A172 (cell line): ENCODE measurements at regions not wholly inside any gene's neighbourhood (a gene's known extent, or its start where the extent isn't known, plus 50 kb on each side); places are given as distances from the start of the nearest gene placed in this dataset.

Experiments used
- DNase-seq: peaks from one replicate; pipeline ENCODE4 v3.0.0-alpha.2; 2015; ENCODE audit warnings: low spot score

DNA sequence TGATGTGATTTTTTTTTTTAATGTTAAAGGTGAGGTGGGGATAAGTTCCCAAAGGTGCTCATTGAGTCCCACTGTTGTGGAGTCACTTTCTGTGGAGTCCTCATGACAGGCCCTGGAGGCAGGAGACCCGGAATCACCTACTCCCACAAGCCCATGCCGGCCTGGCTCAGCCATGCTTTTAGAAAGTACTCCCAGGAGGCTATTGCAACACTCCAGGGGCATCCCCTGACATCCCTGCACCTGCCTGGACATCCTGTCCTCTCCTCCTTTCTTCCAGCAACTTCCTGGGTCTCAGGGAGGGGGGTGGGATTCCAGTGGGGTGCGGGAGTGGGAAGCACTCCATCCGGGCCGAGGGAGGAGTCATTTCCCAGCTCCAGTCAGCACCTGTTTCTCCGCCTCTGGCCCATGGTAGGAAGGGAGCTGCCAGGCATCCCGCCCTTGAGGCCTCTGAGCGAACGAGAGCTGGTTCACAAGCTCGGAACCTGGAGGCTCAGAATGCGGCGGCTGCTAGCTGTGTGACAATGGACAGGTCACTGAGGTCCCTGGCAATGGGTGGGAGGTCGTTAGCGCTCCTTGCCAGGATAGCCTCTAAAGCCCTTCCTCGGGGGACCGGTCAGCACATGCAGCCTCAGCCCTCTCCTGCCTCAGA lies 163.9 kb upstream of the ID2 start:
- DNase-seq, result no peak

DNA sequence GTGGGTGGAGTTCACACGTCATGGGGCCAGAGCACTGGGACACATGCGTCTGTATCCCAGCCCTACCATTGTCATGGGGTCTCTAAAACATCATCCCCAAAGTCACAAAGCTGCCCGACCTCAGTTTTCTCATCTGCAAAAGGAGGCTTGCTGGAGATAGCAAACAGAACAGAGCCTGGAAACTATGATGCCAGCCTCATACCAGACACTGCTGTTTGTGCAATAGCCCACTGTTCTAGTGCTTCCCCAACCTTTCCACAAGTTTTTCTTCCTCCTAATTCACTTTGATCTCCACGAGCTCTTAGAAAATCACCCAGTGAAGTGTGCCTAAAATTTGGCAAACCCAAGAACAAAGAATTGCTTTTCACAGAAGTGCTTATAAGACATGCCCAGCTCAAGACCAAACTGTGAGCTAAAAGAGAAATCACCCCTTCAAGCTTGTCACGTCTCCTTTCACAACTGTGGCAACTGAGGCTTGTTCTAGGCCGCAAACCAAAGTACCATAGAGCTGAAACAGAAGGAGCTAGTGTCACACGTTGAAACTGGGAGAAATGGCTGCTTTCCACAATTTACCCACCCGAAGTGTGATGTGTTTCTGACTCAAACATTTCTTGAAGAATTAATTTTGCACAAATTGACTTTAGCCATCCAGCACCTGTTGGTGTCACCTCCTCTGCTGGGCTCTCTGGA lies 162.7 kb upstream of the ID2 start:
- DNase-seq, result no peak

GRCh38 chr2:8520791-8521344 lies 161.0 kb upstream of the ID2 start:
- no peak for DNase-seq

DNA sequence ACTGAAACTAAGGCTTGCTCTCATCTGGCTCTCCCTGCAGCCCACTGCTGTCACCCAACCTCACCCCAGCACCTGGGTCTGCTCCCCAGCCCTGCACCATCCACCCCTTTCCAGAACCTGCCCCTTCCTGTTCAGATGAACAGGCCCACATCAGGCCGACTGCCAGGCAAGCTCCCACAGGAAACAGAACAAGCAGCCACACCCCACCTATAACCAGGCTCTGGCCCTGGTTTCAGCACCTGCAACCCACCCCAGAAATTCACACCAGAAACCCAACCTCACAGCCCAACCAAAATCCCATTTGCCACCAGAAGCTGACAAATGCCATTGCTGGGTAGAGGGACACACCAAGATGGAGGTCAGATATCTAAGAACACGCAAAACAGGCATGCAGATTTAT lies 159.2 kb upstream of the ID2 start:
- no peak for DNase-seq

DNA sequence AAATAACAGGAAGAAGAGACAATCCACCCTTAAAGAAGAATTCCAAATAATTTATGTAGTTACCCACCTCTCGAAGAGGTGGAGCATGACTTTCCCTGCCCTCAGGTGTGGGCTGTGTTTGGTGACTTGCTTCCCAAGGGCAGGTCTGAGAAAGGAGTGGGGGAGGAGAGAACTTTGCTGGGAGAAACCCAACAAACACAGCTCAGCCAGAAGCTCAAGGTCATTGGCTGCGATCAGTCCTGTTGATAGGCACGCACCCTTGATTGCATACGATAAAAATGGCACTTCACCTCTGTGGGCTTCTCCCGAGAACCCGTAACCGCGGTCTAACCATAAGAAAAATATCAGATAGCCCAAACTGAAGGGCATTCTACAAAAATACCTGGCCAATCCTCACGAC lies 157.5 kb upstream of the ID2 start:
- DNase-seq, result no peak

- DNase-seq, result no peak
Measured at GRCh38 chr2:8524823-8525222, 157.0 kb upstream of the ID2 start.

GRCh38 chr2:8525236-8525581 lies 156.6 kb upstream of the ID2 start:
- no peak for DNase-seq

GRCh38 chr2:8525582-8526402 lies 156.1 kb upstream of the ID2 start:
- no peak for DNase-seq

DNA sequence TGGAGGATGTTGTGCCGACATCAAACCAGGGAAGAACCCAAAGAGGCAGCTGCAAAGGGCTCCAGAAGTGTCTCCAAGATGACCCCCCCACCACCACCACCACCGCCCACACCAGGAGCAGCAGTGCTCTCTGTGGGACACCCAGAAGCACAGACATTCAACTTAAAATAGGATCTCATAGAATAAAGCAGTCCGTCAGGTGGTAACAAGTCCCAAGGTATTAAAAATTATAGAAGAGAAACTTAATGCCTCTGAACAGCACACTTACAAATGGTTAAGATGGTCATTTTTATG lies 155.5 kb upstream of the ID2 start:
- DNase-seq, result no peak

DNA sequence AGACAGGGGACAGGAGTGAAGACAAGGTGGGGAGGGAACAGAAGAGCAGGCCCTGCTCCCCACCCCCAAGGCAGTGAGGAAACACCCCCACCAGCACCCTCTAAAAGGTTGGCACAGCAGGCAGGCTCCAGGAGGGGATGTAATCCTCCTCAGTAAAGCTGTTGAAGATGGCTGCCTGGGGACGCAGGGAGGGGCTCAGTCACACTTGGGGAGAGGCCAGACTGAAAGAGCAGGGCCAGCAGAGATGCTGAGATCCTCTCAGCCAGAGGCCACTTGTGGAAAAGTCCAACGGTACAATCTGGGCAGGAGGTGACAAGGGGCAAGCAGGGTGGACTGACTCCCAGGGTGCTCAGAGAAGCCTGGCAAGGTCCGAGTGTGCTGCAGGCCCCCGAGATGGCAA lies 154.8 kb upstream of the ID2 start:
- no peak for DNase-seq

GRCh38 chr2:8527676-8528075 lies 154.2 kb upstream of the ID2 start:
- no peak for DNase-seq

DNA sequence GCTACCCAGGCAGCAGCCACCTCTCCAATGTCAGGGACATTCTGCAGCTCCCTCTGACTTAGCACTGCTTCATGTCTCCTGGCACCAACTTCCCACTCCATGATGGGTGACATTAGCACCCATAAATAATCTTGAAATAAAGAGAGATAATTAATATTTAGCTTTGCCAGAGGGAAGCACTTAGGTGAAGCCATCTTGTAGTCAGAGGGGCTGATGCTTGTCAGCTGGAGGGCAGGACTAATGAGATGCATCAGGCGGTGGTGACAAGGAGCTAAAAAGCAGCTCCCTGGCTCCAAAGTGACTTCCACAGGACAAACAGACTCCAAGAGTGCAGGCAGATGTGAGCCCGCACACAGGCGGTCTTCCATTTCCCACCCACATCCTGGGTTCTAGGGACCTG lies 153.0 kb upstream of the ID2 start:
- DNase-seq, result no peak

GRCh38 chr2:8529706-8530277 lies 152.1 kb upstream of the ID2 start:
- no peak for DNase-seq

DNA sequence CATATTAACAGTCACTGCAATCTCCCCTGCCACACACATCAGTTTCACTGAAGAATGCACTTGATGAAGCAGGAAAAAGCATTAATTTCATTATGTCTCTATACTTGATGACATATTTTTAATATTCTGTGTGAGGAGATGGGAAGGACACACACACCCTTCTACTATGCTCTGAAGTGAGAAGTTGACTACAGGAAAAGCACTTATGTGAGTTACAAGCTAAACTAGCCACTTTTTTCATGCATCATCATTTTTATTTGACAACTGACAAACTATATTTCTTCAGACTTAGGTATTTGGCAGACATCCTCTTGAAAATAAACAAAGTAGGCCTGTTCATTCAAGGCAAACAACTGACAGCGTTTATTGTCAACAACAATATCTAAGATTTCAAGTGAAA lies 150.4 kb upstream of the ID2 start:
- DNase-seq, result no peak

GRCh38 chr2:8532438-8532837 lies 149.4 kb upstream of the ID2 start:
- DNase-seq, result no peak

DNA sequence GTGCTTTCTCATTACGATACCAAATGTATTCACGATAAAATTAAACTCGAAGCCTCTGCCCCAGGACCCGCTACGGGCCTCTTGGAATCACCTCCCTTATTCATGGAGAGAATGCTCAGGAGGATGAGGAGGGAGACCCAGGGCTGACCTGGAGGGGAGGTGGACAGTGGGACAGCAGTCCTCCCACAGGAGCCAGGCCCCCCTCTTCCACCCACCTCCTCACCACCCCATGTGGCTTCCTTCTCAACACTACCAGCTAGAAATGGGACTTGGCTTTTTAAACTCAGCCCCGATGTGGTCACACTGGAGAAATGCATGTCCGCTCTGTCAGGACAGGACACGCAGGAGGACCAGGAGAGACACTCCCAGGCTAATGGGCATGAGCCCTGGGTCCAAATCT lies 147.9 kb upstream of the ID2 start:
- no peak for DNase-seq

DNA sequence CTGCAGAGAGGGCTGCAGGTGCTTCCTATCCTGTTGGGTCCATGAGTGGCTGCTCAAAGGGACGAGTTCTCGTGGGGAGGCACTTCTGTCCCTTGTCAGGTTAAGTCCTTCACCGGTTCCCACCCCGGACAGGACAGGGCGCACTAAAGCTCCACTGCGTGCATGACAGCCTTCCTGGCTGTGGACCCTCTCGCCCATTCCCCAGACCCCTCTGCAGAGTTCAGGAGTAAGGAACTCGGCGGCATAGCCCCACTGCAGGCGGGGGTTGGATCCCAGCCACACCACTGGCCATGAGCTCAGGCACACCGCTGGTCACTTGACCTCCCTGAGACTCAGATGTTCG lies 147.5 kb upstream of the ID2 start:
- no peak for DNase-seq

DNA sequence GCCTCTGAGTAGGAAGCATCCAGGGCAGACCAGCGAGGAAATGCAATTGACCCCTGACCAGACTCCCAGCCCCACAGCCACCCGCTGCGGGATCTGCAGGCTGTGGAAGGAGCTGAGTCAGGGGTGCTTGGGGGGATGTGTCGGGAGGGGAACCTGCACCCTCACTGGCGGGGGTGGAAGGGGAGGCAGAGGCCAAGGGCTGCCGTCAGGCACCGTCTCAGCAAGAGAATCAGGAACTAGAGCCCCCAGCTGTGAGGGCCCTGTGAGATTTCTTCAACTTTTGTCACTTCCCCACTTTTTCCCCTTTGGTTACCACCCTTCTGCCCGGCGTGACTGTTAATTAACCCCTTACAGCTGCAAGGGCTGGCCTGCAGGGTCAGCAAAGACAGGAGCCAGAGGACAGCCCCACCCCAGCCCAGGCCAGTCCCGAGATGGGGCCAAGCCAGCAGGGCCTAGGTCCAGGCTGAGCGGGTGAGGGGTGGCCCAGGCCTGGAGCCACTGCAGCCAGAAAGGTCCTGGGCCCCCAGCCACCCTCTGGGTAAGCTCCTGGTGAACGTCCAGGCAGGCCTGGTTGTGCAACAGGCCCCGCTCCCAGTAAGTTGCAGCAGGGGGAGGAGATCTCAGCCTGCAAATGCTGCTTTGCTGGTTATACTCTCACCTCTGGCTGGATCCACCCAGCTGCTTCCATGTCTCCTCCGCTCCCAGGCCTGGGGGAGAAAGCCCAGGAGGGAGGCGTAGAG lies 147.0 kb upstream of the ID2 start:
- no peak for DNase-seq

GRCh38 chr2:8535469-8535795 lies 146.4 kb upstream of the ID2 start:
- DNase-seq, result no peak

GRCh38 chr2:8535821-8536685 lies 145.8 kb upstream of the ID2 start:
- no peak for DNase-seq
